OCI-LY1 (cell line): ENCODE measurements at regions not wholly inside any gene's neighbourhood (a gene's known extent, or its start where the extent isn't known, plus 50 kb on each side); places are given as distances from the start of the nearest gene placed in this dataset.

Source experiments
- H2AFZ ChIP-seq: fragments of 200-600 bp; sonication (generic), shearing (Covaris generic); 2 replicates; pipeline ENCODE4 v1.6.0; 2014; ENCODE audit warnings: antibody characterized with exemption, mild to moderate bottlenecking, low read length
- H3F3A ChIP-seq: fragments of 200-600 bp; sonication (generic), shearing (Covaris generic); 2 replicates; pipeline ENCODE4 v1.6.0; 2014; ENCODE audit warnings: mild to moderate bottlenecking, antibody characterized with exemption, low read length, moderate library complexity; ENCODE audit not compliant: insufficient read depth
- H3K27ac ChIP-seq: fragments of 200-600 bp; sonication (generic); 2 replicates; pipeline ENCODE4 v1.5.1; 2014; ENCODE audit warnings: low read length, mixed run types, mild to moderate bottlenecking, low read depth; ENCODE audit not compliant: poor library complexity, severe bottlenecking
- H3K27me3 ChIP-seq: fragments of 200-600 bp; sonication (generic); 2 replicates; pipeline ENCODE4 v1.6.0; 2014; ENCODE audit warnings: antibody characterized with exemption, mild to moderate bottlenecking, low read length, moderate library complexity; ENCODE audit not compliant: insufficient read depth
- H3K36me3 ChIP-seq: fragments of 200-600 bp; sonication (generic); 2 replicates; pipeline ENCODE4 v1.6.1; 2014; ENCODE audit warnings: mild to moderate bottlenecking, antibody characterized with exemption, low read length, moderate library complexity, mixed read lengths; ENCODE audit not compliant: insufficient read depth
- H3K4me1 ChIP-seq: fragments of 200-600 bp; sonication (generic); 2 replicates; pipeline ENCODE4 v1.5.1; 2014; ENCODE audit warnings: mild to moderate bottlenecking, low read length, moderate library complexity; ENCODE audit not compliant: insufficient read depth, severe bottlenecking
- H3K4me2 ChIP-seq: fragments of 200-600 bp; sonication (generic), shearing (Covaris generic); 2 replicates; pipeline ENCODE4 v1.6.1; 2014; ENCODE audit warnings: low read length
- H3K4me3 ChIP-seq: fragments of 200-600 bp; sonication (generic); 2 replicates; pipeline ENCODE4 v1.5.1; 2014; ENCODE audit warnings: low read length, low read depth, mild to moderate bottlenecking, mixed read lengths; ENCODE audit not compliant: poor library complexity, severe bottlenecking
- H3K79me2 ChIP-seq: fragments of 200-600 bp; shearing (Covaris generic); 2 replicates; pipeline ENCODE4 v1.6.1; 2016; ENCODE audit warnings: mixed run types, low read length, mixed read lengths; ENCODE audit not compliant: insufficient read depth
- H3K9ac ChIP-seq: fragments of 200-600 bp; sonication (generic), shearing (Covaris generic); 2 replicates; pipeline ENCODE4 v1.6.1; 2014; ENCODE audit warnings: mild to moderate bottlenecking, low read length, mixed read lengths
- H3K9me2 ChIP-seq: fragments of 200-600 bp; sonication (generic), shearing (Covaris generic); 2 replicates; pipeline ENCODE4 v1.6.1; 2014; ENCODE audit warnings: low read depth, mild to moderate bottlenecking, low read length, mixed read lengths
- H3K9me3 ChIP-seq: fragments of 200-600 bp; shearing (Covaris generic); 2 replicates; pipeline ENCODE4 v1.6.1; 2014; ENCODE audit warnings: low read length, mixed read lengths
- H4K20me1 ChIP-seq: fragments of 200-600 bp; sonication (generic), shearing (Covaris generic); 2 replicates; pipeline ENCODE4 v1.6.0; 2016; ENCODE audit warnings: mild to moderate bottlenecking, low read length; ENCODE audit not compliant: insufficient read depth
- EZH2 ChIP-seq: fragments of 200-600 bp; sonication (generic), shearing (Covaris generic); IDR thresholded peaks from 2 replicates; pipeline ENCODE4 v1.8.0; 2017; ENCODE audit warnings: borderline replicate concordance, mixed run types, mild to moderate bottlenecking, antibody characterized with exemption, low read length, moderate library complexity, mixed read lengths
- TF ChIP-seq, protein P1 (sequence below): fragments of 200-600 bp; sonication (generic), shearing (Covaris generic); IDR thresholded peaks from 2 replicates; pipeline ENCODE4 v1.5.1; 2017; ENCODE audit warnings: mild to moderate bottlenecking, antibody characterized with exemption, low read length, moderate library complexity, mixed read lengths

DNA sequence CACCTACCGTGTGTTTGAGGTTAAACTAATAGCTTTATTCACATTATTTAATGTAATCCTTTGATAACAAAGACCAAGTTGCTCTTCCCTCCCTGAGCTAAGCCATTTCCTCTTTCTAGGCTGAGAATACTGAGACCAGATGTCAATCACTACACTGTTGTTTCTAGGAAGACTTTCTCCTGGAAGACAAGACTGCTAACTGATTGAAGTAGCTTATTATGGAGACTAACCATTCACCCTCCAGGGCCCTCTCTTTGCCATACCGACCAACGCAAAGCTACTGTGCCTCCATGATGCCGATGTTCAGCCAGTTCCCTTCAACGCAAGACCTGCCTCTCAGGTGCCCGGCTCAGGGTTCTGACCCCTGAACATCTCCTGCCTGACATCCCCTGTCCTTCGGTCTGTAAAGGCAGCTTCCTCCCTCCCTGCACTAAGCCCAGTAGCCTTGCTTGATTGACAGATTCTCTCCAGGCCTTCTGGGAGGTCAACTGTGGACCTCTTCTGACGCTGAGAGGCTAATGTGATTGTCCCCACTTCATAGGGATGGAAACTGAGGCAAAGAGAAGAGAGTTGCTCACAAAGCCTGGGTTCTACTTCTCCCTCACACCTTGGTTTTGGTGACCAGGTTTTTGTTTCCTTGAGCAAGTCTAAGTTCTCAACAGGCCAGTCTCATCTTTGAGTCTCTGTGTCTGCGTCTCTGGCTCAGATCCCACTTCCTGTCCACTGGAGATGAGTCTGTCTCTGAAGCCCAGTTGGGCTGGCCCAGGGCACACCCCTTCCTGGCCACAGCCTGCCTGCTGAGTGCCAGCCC is 259.7 kb upstream of the IRX2 start:
- H3K27me3 ChIP-seq, result no peaks in the 10 kb centered on the region
- TF ChIP-seq, protein P1, sequence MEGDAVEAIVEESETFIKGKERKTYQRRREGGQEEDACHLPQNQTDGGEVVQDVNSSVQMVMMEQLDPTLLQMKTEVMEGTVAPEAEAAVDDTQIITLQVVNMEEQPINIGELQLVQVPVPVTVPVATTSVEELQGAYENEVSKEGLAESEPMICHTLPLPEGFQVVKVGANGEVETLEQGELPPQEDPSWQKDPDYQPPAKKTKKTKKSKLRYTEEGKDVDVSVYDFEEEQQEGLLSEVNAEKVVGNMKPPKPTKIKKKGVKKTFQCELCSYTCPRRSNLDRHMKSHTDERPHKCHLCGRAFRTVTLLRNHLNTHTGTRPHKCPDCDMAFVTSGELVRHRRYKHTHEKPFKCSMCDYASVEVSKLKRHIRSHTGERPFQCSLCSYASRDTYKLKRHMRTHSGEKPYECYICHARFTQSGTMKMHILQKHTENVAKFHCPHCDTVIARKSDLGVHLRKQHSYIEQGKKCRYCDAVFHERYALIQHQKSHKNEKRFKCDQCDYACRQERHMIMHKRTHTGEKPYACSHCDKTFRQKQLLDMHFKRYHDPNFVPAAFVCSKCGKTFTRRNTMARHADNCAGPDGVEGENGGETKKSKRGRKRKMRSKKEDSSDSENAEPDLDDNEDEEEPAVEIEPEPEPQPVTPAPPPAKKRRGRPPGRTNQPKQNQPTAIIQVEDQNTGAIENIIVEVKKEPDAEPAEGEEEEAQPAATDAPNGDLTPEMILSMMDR, result no peak
- TF ChIP-seq EZH2, result no peak

DNA sequence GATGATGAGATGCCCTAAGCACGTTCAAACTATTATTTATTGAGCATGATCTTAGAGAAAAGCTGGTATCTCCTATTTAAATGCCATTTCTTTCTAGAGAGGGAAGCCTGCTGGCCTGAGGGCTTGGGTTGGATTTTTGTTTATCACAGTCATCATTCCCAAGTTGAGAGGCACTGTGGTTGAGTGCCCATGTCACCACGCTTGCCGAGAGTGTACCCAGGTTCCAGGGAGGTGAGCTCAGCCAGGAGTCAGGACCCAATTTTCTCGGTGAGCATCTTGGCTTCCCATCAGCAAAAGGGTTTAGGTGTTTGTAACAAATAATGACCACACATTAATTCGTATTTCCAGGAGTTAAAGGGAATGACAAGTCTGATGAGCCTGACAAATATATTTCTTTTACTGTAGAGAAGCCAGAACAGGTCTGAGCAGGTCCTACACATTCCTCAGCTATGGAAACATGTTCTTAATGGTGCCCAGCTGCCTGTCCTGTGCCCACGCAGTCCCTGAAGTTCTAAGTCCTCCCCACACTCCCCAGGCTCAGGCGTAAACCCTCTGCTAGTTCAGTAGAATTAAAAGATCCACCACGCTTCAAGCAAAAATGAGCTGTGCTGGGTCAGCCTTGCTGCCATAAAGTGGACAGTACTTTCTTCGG is 258.9 kb upstream of the IRX2 start:
- TF ChIP-seq, protein P1, result no peak
- no peak for TF ChIP-seq EZH2
- H2AFZ ChIP-seq, result no peak overlapping the region
- no peaks in the 10 kb centered on the region for H3K79me2 ChIP-seq
- no peaks in the 10 kb centered on the region for H3K4me1 ChIP-seq
- H3K27ac ChIP-seq, result no peak overlapping the region
- H3F3A ChIP-seq, result no peaks in the 10 kb centered on the region
- H3K9ac ChIP-seq, result no peak overlapping the region
- no peak overlapping the region for H3K4me2 ChIP-seq
- H3K4me3 ChIP-seq, result no peak overlapping the region
- H3K9me2 ChIP-seq, result no peaks in the 10 kb centered on the region
- no peaks in the 10 kb centered on the region for H4K20me1 ChIP-seq
- H3K9me3 ChIP-seq, result no peaks in the 10 kb centered on the region
- no peaks in the 10 kb centered on the region for H3K27me3 ChIP-seq
- no peaks in the 10 kb centered on the region for H3K36me3 ChIP-seq

More for the DNA sequence above, 259.7 kb upstream of the IRX2 start:
- H4K20me1 ChIP-seq, result no peaks in the 10 kb centered on the region
- no peaks in the 10 kb centered on the region for H3K9me2 ChIP-seq
- no peak overlapping the region for H3K4me3 ChIP-seq
- no peak overlapping the region for H3K4me2 ChIP-seq
- H3K9me3 ChIP-seq, result no peaks in the 10 kb centered on the region
- H3K9ac ChIP-seq, result no peak overlapping the region
- no peaks in the 10 kb centered on the region for H3K36me3 ChIP-seq
- no peaks in the 10 kb centered on the region for H3K4me1 ChIP-seq
- H3F3A ChIP-seq, result no peaks in the 10 kb centered on the region
- H3K27ac ChIP-seq, result no peak overlapping the region
- H2AFZ ChIP-seq, result no peak overlapping the region
- no peaks in the 10 kb centered on the region for H3K79me2 ChIP-seq

DNA sequence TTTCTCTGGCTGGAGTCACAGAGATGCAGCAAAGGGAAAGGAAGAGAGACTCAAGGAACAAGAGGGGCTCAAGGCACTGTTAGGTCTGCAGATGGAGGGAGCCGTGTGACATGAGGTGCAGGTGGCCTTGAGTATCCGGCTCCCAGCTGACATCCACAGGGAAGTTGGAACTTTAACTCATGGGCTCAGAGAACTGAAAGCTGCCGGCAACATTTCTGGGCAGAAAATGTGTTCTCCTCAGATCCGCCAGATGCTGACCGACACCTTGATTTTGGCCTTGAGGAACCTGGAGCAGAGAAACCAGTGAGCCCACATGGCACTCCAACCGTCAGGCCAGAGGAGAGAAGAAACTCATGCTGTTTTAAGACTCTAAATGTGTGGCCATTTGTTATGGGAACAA is 258.1 kb upstream of the IRX2 start:
- no peak overlapping the region for H3K4me3 ChIP-seq

More for the DNA sequence above, 258.1 kb upstream of the IRX2 start:
- Histone ChIP-seq H4K20me1 (no peaks in the 10 kb centered on the region), H3K9me3 (no peaks in the 10 kb centered on the region), H3K79me2 (no peaks in the 10 kb centered on the region), H2AFZ (no peak overlapping the region), H3F3A (no peaks in the 10 kb centered on the region), H3K9ac (no peak overlapping the region), H3K4me1 (no peaks in the 10 kb centered on the region), H3K9me2 (no peaks in the 10 kb centered on the region), H3K27ac (no peak overlapping the region), H3K27me3 (no peaks in the 10 kb centered on the region), H3K4me2 (no peak overlapping the region), H3K36me3 (no peaks in the 10 kb centered on the region)
- TF ChIP-seq, protein P1, result no peak
- no peak for TF ChIP-seq EZH2
